Fibroblast of lung (primary cell): ENCODE measurements at regions not wholly inside any gene's neighbourhood (a gene's known extent, or its start where the extent isn't known, plus 50 kb on each side); places are given as distances from the start of the nearest gene placed in this dataset.

ENCODE experiments used
- DNase-seq, 2 donors: peaks; one replicate each; pipeline versions ENCODE4 v3.0.0 to v3.0.0-alpha.2; 2010; ENCODE audit warnings: low read depth in 2 of 2
- H2AFZ ChIP-seq: 2 replicates; pipeline ENCODE4 v1.5.1; 2012; ENCODE audit warnings: low read length, control low read depth, inconsistent platforms
- H3K27ac ChIP-seq: 2 replicates; pipeline ENCODE4 v1.5.1; 2011; ENCODE audit warnings: low read length, control low read depth; ENCODE audit not compliant: insufficient read depth
- H3K27me3 ChIP-seq: 2 replicates; pipeline ENCODE4 v1.5.1; 2011; ENCODE audit warnings: mild to moderate bottlenecking, low read length; ENCODE audit not compliant: control insufficient read depth, insufficient read depth
- H3K36me3 ChIP-seq: 2 replicates; pipeline ENCODE4 v1.5.1; 2011; ENCODE audit warnings: low read length; ENCODE audit not compliant: control insufficient read depth, insufficient read depth
- H3K4me1 ChIP-seq: 2 replicates; pipeline ENCODE4 v1.5.1; 2011; ENCODE audit warnings: low read length; ENCODE audit not compliant: control insufficient read depth, insufficient read depth; ENCODE audit errors: extremely low read depth
- H3K4me2 ChIP-seq: 2 replicates; pipeline ENCODE4 v1.5.1; 2011; ENCODE audit warnings: low read length, control low read depth; ENCODE audit not compliant: insufficient read depth; ENCODE audit errors: extremely low read depth
- H3K4me3 ChIP-seq, 4 experiments: fragments of 200-600 bp in 1 of 4; sonication (generic) in 1 of 4; replicated peaks in 1 of 4; 2 replicates each; pipeline ENCODE4 v1.5.1; 2011 to 2016; ENCODE audit warnings: low read length in 4 of 4, low read depth in 3 of 4, mild to moderate bottlenecking in 3 of 4, control low read depth in 2 of 4, inconsistent platforms in 1 of 4, mixed read lengths in 1 of 4; ENCODE audit not compliant: insufficient read depth in 1 of 4; ENCODE audit errors: control extremely low read depth in 1 of 4
- H3K79me2 ChIP-seq: 2 replicates; pipeline ENCODE4 v1.5.1; 2012; ENCODE audit warnings: mild to moderate bottlenecking, low read length, inconsistent platforms; ENCODE audit not compliant: control insufficient read depth, insufficient read depth
- H3K9ac ChIP-seq: 2 replicates; pipeline ENCODE4 v1.5.1; 2011; ENCODE audit warnings: mild to moderate bottlenecking, low read length, control low read depth; ENCODE audit not compliant: insufficient read depth
- H3K9me3 ChIP-seq: 2 replicates; pipeline ENCODE4 v1.5.1; 2012; ENCODE audit warnings: low read depth, low read length; ENCODE audit not compliant: control insufficient read depth, insufficient read depth
- H4K20me1 ChIP-seq: 2 replicates; pipeline ENCODE4 v1.5.1; 2011; ENCODE audit warnings: low read length; ENCODE audit not compliant: control insufficient read depth, insufficient read depth; ENCODE audit errors: extremely low read depth
- EZH2 ChIP-seq: IDR thresholded peaks from 2 replicates; pipeline ENCODE4 v1.5.1; 2012; ENCODE audit warnings: low read length, control low read depth, mild to moderate bottlenecking; ENCODE audit errors: missing control alignments
- TF ChIP-seq, protein P1 (sequence below), 2 donors: IDR thresholded peaks in 1 of 2; conservative IDR thresholded peaks in 1 of 2; 1 replicate in 1 of 2; 2 replicates in 1 of 2; pipeline ENCODE4 v1.5.1; 2011 to 2012; ENCODE audit warnings: low read length in 2 of 2, control low read depth in 1 of 2, inconsistent platforms in 1 of 2, low read depth in 1 of 2, mild to moderate bottlenecking in 1 of 2

DNA sequence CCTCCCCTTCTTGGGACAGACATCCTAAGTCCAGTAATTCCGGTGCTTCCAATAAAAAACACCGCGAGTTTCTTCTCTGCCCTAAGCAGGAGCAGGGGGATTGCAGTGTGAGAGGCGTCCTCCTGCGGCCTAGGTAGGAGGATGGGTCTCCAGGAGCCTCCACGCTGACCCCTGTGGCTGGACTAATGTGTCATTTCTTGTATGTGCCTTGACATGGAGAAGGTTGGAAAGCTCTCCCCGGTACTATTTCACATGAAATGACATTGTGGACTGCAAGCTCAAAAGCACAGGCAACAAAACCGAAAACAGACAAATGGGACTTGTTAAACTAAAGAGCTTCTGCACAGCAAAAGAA is 66.6 kb upstream of the ENPP6 start:
- Histone ChIP-seq H3K4me2 (no peak overlapping the region), H3K4me3 (no peak overlapping the region), H3K9me3 (no peaks in the 10 kb centered on the region), H2AFZ (no peak overlapping the region), H3K9ac (no peak overlapping the region), H3K27ac (no peak overlapping the region), H3K79me2 (no peaks in the 10 kb centered on the region), H3K36me3 (no peaks in the 10 kb centered on the region), H3K4me1 (peaks cover 2% of the 10 kb centered on the region), H4K20me1 (no peaks in the 10 kb centered on the region), H3K27me3 (no peaks in the 10 kb centered on the region)
- no peak for TF ChIP-seq EZH2
- TF ChIP-seq, protein P1, sequence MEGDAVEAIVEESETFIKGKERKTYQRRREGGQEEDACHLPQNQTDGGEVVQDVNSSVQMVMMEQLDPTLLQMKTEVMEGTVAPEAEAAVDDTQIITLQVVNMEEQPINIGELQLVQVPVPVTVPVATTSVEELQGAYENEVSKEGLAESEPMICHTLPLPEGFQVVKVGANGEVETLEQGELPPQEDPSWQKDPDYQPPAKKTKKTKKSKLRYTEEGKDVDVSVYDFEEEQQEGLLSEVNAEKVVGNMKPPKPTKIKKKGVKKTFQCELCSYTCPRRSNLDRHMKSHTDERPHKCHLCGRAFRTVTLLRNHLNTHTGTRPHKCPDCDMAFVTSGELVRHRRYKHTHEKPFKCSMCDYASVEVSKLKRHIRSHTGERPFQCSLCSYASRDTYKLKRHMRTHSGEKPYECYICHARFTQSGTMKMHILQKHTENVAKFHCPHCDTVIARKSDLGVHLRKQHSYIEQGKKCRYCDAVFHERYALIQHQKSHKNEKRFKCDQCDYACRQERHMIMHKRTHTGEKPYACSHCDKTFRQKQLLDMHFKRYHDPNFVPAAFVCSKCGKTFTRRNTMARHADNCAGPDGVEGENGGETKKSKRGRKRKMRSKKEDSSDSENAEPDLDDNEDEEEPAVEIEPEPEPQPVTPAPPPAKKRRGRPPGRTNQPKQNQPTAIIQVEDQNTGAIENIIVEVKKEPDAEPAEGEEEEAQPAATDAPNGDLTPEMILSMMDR (conservative IDR thresholded peaks at IDR 0.05 in 1 of 2, IDR thresholded peaks at IDR 0.05 in 1 of 2; ENCODE audit: low read depth in 1 of 2, low read length in 2 of 2): no peak
- no peak for DNase-seq

DNA sequence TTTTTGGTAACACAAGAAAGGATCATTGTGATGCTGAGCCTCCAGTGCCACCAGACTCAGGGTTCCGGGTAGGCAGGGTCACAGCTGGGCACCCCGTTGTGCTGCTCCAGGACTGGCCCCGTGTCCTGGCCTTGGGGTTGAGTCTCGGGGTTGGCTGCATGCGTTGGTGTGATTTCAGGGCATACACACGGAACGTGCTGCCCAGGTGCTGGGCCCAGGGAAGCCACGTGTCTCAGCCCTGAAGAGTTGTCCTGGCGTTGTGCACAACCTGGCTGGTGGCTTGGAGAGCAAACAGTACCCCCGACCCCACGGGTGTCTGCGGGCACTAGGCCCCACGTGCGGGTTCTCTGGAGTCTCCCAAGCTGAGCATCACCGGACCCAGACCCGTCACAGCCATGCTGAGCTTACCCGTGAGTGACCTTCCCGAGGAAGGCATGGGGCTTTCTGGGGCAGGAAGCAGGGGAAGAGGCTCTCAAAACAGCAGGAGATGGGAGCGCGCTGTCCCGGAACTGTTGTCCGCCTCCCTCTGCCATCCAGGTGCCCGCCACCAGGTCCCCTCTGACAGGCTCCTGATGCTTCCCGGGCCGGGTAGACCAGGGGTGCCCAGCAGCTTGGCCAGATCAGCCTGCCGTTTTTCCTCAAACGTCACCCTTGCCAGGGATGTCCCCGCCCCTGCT is 66.1 kb upstream of the ENPP6 start:
- Histone ChIP-seq H3K4me2 (no peak overlapping the region), H2AFZ (no peak overlapping the region), H3K4me1 (peaks cover 2% of the 10 kb centered on the region), H3K4me3 (no peak overlapping the region), H3K27me3 (no peaks in the 10 kb centered on the region), H3K27ac (no peak overlapping the region), H3K9me3 (no peaks in the 10 kb centered on the region), H4K20me1 (no peaks in the 10 kb centered on the region), H3K36me3 (no peaks in the 10 kb centered on the region), H3K9ac (no peak overlapping the region), H3K79me2 (no peaks in the 10 kb centered on the region)
- TF ChIP-seq, protein P1 (conservative IDR thresholded peaks at IDR 0.05 in 1 of 2, IDR thresholded peaks at IDR 0.05 in 1 of 2; ENCODE audit: low read depth in 1 of 2, low read length in 2 of 2): no peak
- no peak for TF ChIP-seq EZH2
- no peak for DNase-seq

DNA sequence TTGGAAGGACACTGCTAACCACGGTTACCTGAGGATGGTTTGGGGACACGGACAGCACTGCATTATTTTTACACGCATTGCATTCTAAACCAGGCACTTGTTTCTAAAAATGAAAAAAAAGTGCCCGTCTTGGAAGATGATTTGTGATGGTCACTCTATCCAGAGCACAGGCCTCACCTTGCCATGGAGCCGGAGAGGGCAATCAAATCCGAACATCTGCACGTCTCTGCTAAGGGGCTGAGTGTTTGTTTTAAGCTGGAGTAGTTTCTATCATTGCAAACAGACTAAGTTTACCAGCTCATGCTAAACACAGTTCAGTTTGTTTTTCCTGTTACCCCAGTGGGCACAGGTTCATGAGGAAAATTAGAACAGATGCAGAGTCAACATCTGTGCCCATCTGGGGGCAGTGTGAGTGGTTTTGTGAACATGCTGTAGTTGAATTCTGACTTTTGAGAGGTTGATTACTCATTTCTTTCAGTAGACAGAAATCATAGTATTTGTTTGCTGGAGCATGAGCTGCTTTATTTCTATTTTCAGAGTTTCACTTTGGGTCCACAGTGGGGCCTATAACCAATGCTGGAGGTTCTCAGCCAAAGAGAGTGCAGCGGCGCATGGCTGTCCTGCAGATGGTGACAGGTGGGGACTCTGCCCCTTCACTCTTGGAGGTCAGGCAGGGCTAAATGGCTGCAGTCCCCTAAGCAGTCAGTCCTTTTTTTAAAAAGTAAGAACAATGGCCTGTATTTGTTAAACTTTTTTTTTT is 65.4 kb upstream of the ENPP6 start:
- Histone ChIP-seq H3K4me3 (no peak overlapping the region), H3K79me2 (no peaks in the 10 kb centered on the region), H3K9me3 (no peaks in the 10 kb centered on the region), H3K9ac (no peak overlapping the region), H3K27me3 (no peaks in the 10 kb centered on the region), H3K4me1 (peaks cover 2% of the 10 kb centered on the region), H3K27ac (no peak overlapping the region), H3K36me3 (no peaks in the 10 kb centered on the region), H2AFZ (no peak overlapping the region), H4K20me1 (no peaks in the 10 kb centered on the region), H3K4me2 (no peak overlapping the region)
- TF ChIP-seq, protein P1 (conservative IDR thresholded peaks at IDR 0.05 in 1 of 2, IDR thresholded peaks at IDR 0.05 in 1 of 2; ENCODE audit: low read depth in 1 of 2, low read length in 2 of 2): no peak
- no peak for TF ChIP-seq EZH2
- DNase-seq: peak in 1 of 2 donors; percentile 12
